Ovary (tissue), 3 donors: ENCODE measurements at regions not wholly inside any gene's neighbourhood (a gene's known extent, or its start where the extent isn't known, plus 50 kb on each side); places are given as distances from the start of the nearest gene placed in this dataset.

Source experiments
- CTCF ChIP-seq, 3 donors: fragments of 450-650 bp in 2 of 3; fragments of 200-600 bp in 1 of 3; IDR thresholded peaks; one replicate each; pipeline versions ENCODE4 v1.5.1 to v1.8.0; 2016 to 2022; ENCODE audit warnings: antibody characterized with exemption in 3 of 3, mild to moderate bottlenecking in 1 of 3
- POLR2A ChIP-seq: fragments of 450-650 bp; IDR thresholded peaks from one replicate; pipeline ENCODE4 v1.6.1; 2017; ENCODE audit warnings: antibody characterized with exemption, mild to moderate bottlenecking, moderate library complexity
- donor health status: DM: no; HTN: no; CAD: no.

DNA sequence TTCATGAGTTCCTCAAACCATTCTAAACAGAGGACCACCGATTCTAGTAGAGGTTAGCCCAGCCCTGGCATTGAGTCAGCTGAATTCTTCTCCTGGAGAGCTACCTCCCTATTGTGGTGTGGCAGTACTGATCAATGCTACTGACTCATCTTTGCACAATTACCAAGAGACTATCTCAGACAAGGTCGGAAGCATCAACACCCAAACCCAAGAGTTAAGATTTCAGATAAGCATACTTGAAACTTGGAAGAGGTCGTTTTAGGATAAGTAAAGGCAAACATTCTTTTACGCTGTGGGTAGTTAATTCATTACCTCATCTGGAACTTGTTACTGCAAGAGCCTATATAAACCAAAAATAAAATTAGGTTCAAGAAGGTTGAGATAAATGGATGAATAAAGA, 154.6 kb upstream of the NRBF2 start:
- no peak for TF ChIP-seq POLR2A
- no peak for TF ChIP-seq CTCF (IDR thresholded peaks at IDR 0.05)
